ENCODE measurements at regions not wholly inside any gene's neighbourhood (a gene's known extent, or its start where the extent isn't known, plus 50 kb on each side); places are given as distances from the start of the nearest gene placed in this dataset.

DNA sequence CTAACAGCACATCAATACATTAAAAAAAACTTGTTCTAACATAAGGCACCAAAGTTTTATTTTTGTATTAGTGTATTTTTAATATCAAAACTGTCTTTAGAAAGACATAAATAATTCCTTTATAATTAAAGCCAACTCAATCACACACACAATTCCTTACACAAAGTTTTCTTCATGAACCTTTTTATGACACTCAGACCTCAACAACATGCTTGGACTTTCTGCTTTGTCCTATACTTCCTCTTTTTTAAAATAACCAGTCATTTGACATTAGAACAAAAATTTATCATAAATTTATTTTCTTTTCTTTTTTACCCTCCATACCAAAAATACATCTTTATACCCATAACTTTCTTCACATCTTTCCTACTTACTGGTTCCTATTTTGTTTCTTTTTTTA lies 292.0 kb upstream of the ARID1B start:
- no peak overlapping the region for H3K4me3 ChIP-seq (ENCODE audit: low read depth, low read length)

DNA sequence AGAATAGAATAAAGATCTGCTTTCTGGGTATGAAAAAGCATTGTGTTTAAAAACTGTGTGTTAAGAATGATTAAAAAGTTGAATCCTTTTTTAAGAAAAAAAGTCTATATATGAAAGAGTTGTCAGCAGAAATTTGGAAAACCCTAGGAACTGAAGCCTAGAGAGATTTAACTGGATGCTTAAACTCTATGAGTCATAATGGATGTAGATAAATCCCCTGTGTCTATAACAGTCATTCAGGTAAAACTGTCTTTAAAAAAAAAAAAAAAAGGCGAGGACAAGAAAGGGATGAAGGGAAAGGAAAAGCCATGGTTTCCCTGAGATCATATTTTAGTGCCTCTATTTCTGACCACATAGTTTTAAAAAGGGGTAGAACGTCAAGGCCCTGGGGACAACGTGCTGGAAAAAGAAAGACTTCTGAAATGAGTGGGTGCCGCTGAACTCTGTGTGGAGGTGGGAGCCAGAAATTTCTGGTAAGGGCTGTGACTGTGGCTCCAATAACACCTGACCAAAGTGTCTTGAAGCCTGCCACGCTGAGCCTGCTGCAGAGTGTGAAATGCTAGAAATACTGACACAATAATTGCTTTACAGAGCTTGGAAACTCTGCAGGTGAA lies 302.6 kb upstream of the ARID1B start:
- no peak for DNase-seq (ENCODE audit: low read depth)
- ChIA-PET CTCF (no interaction called here), POLR2A (no interaction called here)
- Histone ChIP-seq H3K27me3 (ENCODE audit: control insufficient read depth, insufficient read depth, low read length) (no peaks in the 10 kb centered on the region), H3K36me3 (ENCODE audit: control insufficient read depth, insufficient read depth, low read length) (no peaks in the 10 kb centered on the region), H3K4me3 (ENCODE audit: low read depth, low read length) (no peak overlapping the region)
- TF ChIP-seq, protein P1, sequence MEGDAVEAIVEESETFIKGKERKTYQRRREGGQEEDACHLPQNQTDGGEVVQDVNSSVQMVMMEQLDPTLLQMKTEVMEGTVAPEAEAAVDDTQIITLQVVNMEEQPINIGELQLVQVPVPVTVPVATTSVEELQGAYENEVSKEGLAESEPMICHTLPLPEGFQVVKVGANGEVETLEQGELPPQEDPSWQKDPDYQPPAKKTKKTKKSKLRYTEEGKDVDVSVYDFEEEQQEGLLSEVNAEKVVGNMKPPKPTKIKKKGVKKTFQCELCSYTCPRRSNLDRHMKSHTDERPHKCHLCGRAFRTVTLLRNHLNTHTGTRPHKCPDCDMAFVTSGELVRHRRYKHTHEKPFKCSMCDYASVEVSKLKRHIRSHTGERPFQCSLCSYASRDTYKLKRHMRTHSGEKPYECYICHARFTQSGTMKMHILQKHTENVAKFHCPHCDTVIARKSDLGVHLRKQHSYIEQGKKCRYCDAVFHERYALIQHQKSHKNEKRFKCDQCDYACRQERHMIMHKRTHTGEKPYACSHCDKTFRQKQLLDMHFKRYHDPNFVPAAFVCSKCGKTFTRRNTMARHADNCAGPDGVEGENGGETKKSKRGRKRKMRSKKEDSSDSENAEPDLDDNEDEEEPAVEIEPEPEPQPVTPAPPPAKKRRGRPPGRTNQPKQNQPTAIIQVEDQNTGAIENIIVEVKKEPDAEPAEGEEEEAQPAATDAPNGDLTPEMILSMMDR (IDR thresholded peaks at IDR 0.05; ENCODE audit: insufficient read depth, low read depth, low read length), result no peak

More for the DNA sequence above, 292.0 kb upstream of the ARID1B start:
- CTCF ChIA-PET, result no interaction called here
- POLR2A ChIA-PET, result no interaction called here
- TF ChIP-seq, protein P1 (IDR thresholded peaks at IDR 0.05; ENCODE audit: insufficient read depth, low read depth, low read length), result no peak
- Histone ChIP-seq H3K36me3 (ENCODE audit: control insufficient read depth, insufficient read depth, low read length) (no peaks in the 10 kb centered on the region), H3K27me3 (ENCODE audit: control insufficient read depth, insufficient read depth, low read length) (no peaks in the 10 kb centered on the region)
- DNase-seq (ENCODE audit: low read depth), result no peak

DNA sequence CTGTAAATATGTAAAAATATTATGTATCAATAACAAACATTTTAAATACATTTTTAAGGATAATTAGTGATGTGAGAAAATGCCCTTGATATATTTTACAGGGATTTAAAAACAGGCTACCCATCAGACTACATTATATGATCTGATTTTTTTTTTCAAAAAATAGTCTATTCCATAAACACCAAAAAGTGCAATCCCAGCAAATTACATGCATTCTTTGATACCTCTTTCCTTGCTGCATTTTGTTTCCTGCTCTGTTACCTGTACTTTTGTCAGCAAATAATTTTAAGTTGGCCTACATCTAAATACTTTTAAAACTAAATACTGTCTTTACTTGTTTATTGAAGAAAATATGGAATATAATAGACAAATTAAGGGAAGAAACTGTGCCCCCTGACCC lies 306.2 kb upstream of the ARID1B start:
- ChIA-PET CTCF (no interaction called here), POLR2A (no interaction called here)
- Histone ChIP-seq H3K4me3 (ENCODE audit: low read depth, low read length) (no peak overlapping the region), H3K36me3 (ENCODE audit: control insufficient read depth, insufficient read depth, low read length) (no peaks in the 10 kb centered on the region), H3K27me3 (ENCODE audit: control insufficient read depth, insufficient read depth, low read length) (no peaks in the 10 kb centered on the region)
- TF ChIP-seq, protein P1 (IDR thresholded peaks at IDR 0.05; ENCODE audit: insufficient read depth, low read depth, low read length), result no peak
- DNase-seq (ENCODE audit: low read depth), result no peak

DNA sequence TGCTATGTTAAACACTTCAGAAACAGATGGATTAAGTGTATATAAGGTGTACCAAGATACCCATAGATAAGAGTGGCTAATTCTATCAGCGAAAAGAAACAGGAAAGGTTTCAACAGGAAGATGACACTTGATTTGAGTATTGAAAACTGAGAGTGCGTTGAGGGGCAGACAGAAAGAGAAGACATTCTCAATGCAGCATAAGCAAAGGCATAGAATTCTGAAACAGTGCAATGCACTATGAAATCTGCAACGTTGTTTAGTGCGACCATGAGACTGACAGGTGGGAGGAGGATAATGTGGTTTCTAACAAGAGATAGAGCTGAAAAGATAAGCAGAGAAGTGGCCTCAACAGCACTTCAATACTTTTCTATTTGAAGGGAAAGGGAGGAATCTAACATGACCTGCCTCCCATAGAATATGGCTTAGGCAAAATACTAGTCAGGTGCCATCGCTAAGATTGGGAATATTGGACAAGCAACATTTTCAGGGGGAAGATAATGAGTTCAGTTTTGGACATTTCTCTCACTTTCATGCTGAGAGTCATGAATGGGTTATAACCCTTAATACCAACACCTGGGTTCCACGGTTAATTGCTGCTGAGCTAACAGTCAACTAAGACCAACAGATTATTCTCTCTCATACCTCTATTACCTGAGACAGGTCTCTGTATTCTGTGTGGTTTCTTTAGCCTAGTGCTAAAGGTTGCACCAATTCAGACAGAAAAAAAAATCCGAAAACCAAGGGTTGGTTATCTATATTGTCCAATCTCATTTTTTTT lies 312.9 kb upstream of the ARID1B start:
- Histone ChIP-seq H3K4me3 (ENCODE audit: low read depth, low read length) (no peak overlapping the region), H3K27me3 (ENCODE audit: control insufficient read depth, insufficient read depth, low read length) (no peaks in the 10 kb centered on the region), H3K36me3 (ENCODE audit: control insufficient read depth, insufficient read depth, low read length) (no peaks in the 10 kb centered on the region)
- DNase-seq (ENCODE audit: low read depth), result no peak
- TF ChIP-seq, protein P1 (IDR thresholded peaks at IDR 0.05; ENCODE audit: insufficient read depth, low read depth, low read length), result no peak
- CTCF ChIA-PET, result no interaction called here
- POLR2A ChIA-PET, result no interaction called here

DNA sequence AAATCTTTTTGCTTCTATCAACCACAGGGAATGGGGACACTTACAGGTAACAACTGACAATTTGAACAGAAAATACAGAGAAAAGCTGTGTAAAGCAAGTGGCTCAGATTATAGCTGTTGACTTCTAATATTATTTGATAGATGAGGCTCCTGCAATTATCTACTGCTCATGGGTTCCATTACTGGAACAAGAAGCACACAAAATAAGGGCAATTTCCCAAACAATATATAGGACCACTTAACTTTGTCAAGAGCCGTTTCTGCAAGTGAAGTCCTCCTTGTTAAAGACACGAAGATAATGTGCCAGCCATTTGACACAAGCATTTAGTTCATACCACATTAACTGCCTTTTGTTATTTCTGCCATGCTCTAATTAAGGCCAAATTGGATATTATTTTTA lies 315.5 kb upstream of the ARID1B start:
- ChIA-PET CTCF (no interaction called here), POLR2A (no interaction called here)
- DNase-seq (ENCODE audit: low read depth), result no peak
- TF ChIP-seq, protein P1 (IDR thresholded peaks at IDR 0.05; ENCODE audit: insufficient read depth, low read depth, low read length), result no peak
- no peak overlapping the region for H3K4me3 ChIP-seq (ENCODE audit: low read depth, low read length)
- no peaks in the 10 kb centered on the region for H3K36me3 ChIP-seq (ENCODE audit: control insufficient read depth, insufficient read depth, low read length)
- H3K27me3 ChIP-seq (ENCODE audit: control insufficient read depth, insufficient read depth, low read length), result no peaks in the 10 kb centered on the region
